AG04450 (cell line): ENCODE measurements at regions not wholly inside any gene's neighbourhood (a gene's known extent, or its start where the extent isn't known, plus 50 kb on each side); places are given as distances from the start of the nearest gene placed in this dataset.

Experiments used
- CTCF ChIA-PET: fragments of 300-600, 350-600 bp; formaldehyde crosslinking; extraction: SDS; loops from one replicate; lab custom pipeline; 2022; ENCODE audit warnings: antibody characterized with exemption, inconsistent platforms; lab: Charles Lee
- POLR2A ChIA-PET: fragments of 350-600 bp; formaldehyde crosslinking; extraction: SDS; loops from one replicate; lab custom pipeline; 2021; ENCODE audit warnings: antibody characterized with exemption, inconsistent platforms; lab: Yijun Ruan, JAX
- DNase-seq: peaks from one replicate; pipeline ENCODE4 v3.0.0-alpha.2; 2011; ENCODE audit warnings: low read depth, low spot score
- H3K27ac ChIP-seq: one replicate; pipeline ENCODE4 v1.5.1; 2012; ENCODE audit warnings: low read depth, low read length, control low read depth
- H3K27me3 ChIP-seq: one replicate; pipeline ENCODE4 v1.6.0; 2012; ENCODE audit warnings: low read length; ENCODE audit not compliant: control insufficient read depth, insufficient read depth
- H3K4me3 ChIP-seq: 2 replicates; pipeline ENCODE4 v1.5.1; 2011; ENCODE audit warnings: mild to moderate bottlenecking, low read depth, low read length, control low read depth
- H3K9me3 ChIP-seq: 2 replicates; pipeline ENCODE4 v1.5.1; 2012; ENCODE audit warnings: low read length; ENCODE audit not compliant: control insufficient read depth, insufficient read depth
- TF ChIP-seq, protein P1 (sequence below): IDR thresholded peaks from 2 replicates; pipeline ENCODE4 v1.5.1; 2011; ENCODE audit warnings: low read depth, low read length, control low read depth, inconsistent platforms

DNA sequence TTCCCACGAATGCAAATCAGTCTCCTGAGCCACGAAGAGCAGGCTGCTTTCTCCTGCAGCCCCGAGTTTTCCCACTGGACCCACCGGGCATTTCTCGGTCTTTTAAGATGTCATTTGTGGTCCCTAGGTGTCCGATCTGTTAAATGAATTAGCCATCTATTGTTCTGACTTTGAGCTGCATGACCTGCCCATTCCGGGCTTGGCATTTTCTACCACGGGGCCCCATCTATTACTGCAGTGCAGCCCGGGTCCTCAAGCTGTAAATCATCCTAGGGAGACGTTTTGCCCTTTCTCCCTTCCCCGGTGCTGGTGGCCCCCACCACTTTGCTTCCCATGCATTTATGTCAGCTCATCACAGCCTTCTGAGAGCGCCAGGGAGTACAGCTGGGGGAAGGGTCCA, 405.4 kb downstream of the IRX1 start:
- H3K9me3 ChIP-seq, result peaks cover 63% of the 10 kb centered on the region
- CTCF ChIA-PET, result no interaction called here
- H3K4me3 ChIP-seq, result no peak overlapping the region
- DNase-seq, result no peak
- H3K27me3 ChIP-seq, result no peaks in the 10 kb centered on the region
- POLR2A ChIA-PET, result no interaction called here
- TF ChIP-seq, protein P1, sequence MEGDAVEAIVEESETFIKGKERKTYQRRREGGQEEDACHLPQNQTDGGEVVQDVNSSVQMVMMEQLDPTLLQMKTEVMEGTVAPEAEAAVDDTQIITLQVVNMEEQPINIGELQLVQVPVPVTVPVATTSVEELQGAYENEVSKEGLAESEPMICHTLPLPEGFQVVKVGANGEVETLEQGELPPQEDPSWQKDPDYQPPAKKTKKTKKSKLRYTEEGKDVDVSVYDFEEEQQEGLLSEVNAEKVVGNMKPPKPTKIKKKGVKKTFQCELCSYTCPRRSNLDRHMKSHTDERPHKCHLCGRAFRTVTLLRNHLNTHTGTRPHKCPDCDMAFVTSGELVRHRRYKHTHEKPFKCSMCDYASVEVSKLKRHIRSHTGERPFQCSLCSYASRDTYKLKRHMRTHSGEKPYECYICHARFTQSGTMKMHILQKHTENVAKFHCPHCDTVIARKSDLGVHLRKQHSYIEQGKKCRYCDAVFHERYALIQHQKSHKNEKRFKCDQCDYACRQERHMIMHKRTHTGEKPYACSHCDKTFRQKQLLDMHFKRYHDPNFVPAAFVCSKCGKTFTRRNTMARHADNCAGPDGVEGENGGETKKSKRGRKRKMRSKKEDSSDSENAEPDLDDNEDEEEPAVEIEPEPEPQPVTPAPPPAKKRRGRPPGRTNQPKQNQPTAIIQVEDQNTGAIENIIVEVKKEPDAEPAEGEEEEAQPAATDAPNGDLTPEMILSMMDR, result no peak
- H3K27ac ChIP-seq, result no peak overlapping the region

DNA sequence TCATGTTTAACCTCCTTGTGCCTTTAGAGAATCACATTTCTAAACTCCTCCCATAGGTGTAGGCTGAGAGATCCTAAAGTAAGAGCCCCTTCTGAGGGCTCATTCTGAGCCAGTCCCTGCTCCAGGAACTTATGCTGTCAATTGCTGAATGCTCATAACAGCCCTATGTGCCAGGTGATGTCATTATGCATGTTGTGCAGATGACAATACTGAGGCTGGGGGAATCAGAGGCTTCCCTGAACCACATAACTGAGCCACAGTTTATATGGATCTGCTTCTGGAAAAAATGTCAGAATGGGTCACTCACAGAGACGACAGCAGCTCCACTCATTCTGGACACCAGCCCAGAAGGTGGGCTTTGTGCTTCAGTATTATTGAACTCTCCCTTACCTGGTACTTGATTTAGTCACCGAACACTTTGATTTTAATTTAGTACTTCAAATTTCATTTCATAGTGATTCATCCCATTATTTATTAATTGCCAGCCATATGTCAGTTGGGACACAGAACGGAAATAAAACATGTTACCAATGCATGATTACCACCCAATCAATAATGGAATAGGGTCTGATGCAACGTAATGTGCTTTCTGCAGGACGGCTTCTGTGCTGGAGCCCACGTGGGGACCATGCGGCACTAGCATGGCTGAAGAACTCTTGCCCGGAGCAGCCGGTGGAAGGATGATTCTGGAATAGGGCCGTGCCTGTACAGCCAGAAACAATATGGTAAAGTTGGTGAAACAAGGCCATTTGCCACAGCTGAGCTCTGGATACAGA, 406.3 kb downstream of the IRX1 start:
- Histone ChIP-seq H3K27me3 (no peaks in the 10 kb centered on the region), H3K4me3 (no peak overlapping the region), H3K27ac (no peak overlapping the region), H3K9me3 (peaks cover 59% of the 10 kb centered on the region)
- TF ChIP-seq, protein P1, result no peak
- CTCF ChIA-PET, result no interaction called here
- DNase-seq, result no peak
- POLR2A ChIA-PET, result no interaction called here

DNA sequence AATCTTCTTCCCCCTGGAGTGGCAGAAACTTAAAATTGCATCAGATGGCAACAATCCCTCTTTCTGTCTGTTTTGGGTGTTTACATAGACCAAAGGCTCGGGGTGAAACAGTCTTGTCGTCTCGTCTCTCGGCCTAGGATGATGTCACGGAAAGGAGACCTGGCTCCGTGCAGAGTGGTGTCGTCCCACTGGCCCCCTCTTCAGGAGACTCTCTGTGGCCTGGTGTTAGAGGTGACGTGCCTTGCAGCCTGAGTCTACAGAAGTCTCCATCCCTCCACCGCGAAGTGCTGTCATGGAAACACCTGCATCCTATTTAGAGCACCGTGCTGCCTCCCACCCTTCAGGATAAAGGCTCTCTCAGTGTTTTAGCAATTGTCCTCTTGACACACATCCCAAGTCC, 409.7 kb downstream of the IRX1 start:
- Histone ChIP-seq H3K4me3 (no peak overlapping the region), H3K27me3 (no peaks in the 10 kb centered on the region), H3K27ac (no peak overlapping the region), H3K9me3 (peaks cover 51% of the 10 kb centered on the region)
- DNase-seq, result no peak
- CTCF ChIA-PET, result no interaction called here
- POLR2A ChIA-PET, result no interaction called here
- TF ChIP-seq, protein P1, result no peak

DNA sequence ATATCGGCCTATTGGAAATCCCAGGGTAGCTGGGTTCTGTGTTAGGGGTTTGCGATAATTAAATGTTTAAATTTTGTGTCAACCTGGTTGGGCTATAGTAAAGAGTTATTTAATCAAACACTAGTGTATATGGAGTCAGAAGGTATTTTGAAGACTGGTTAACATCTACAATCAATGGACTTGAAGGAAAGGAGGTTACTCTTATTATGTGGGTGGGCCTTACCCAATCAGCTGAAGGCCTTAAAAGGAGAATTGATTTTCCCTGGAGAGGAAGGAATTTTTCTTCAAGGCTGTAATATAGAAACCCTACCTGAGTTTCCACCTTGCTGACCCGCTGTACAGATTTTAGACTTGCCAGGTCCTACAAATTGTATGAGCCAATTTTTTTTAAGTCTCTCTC, 411.4 kb downstream of the IRX1 start:
- no peak overlapping the region for H3K4me3 ChIP-seq
- CTCF ChIA-PET, result no interaction called here
- POLR2A ChIA-PET, result no interaction called here
- no peak for DNase-seq
- no peaks in the 10 kb centered on the region for H3K27me3 ChIP-seq
- H3K9me3 ChIP-seq, result peaks cover 57% of the 10 kb centered on the region
- H3K27ac ChIP-seq, result no peak overlapping the region
- TF ChIP-seq, protein P1, result no peak

DNA sequence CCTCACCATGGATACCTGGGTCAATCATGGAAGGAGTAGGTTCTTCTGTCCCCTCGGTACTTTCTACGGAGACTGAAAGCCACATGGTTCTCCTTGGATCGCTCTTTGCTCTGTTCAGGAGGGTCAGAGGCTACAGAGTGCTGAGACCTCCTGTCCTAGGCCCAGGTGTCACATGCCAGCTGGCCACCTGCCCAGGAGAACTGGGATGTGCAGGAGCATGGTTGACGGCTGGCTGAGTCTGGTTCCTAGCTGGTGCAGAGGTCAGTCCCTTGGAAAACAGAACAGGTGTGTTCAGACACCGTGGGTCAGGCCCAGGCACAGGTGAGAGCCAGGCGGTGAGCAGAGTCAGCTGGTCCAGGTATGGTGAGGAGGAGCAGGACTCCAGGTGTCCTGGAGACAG, 416.3 kb downstream of the IRX1 start:
- ChIA-PET POLR2A (no interaction called here), CTCF (no interaction called here)
- no peak overlapping the region for H3K4me3 ChIP-seq
- no peaks in the 10 kb centered on the region for H3K27me3 ChIP-seq
- no peak overlapping the region for H3K27ac ChIP-seq
- no peak for DNase-seq
- TF ChIP-seq, protein P1, result no peak
- peaks cover 40% of the 10 kb centered on the region for H3K9me3 ChIP-seq
